ENCODE measurements at regions not wholly inside any gene's neighbourhood (a gene's known extent, or its start where the extent isn't known, plus 50 kb on each side); places are given as distances from the start of the nearest gene placed in this dataset.

DNA sequence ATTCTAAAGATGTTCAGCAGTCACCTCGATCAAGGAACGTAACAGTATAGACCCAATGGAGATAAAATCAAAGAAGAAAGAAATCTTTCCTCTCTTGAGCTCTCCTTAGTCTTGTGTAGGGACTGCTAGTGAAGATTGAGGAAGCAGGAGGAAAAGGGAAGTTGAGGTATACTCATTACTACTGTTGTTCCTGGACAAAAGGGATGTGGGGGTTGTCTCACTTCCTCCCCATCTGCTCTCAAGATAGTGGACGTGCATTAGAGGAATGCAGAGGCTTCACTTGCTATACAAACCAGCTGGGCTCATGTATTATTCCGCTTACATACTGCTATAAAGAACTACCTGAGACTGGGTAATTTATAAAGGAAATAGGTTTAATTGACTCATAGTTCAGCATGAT, 208.9 kb upstream of the ARHGEF9 start:
- DNase-seq (ENCODE audit: low spot score) = no peak

DNA sequence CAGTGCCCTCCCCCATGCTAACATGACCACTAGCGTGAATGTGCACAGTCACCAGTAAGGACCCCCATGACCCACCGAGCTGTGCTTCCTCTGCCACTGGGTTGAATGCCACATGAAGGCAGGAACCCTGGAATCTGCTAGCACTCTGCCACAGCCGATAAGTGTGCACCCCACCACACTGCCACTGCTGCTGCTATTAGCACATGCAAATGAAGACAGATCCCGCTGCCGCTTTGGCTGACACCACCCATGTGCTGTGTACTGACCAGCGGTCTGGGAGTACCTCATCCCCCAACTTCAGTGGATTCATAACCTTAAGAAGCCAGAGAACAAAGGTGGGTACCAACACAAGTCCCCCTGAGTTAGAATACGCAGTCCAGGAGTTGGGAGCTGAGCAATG, 200.9 kb upstream of the ARHGEF9 start:
- DNase-seq (ENCODE audit: low spot score) = no peak

DNA sequence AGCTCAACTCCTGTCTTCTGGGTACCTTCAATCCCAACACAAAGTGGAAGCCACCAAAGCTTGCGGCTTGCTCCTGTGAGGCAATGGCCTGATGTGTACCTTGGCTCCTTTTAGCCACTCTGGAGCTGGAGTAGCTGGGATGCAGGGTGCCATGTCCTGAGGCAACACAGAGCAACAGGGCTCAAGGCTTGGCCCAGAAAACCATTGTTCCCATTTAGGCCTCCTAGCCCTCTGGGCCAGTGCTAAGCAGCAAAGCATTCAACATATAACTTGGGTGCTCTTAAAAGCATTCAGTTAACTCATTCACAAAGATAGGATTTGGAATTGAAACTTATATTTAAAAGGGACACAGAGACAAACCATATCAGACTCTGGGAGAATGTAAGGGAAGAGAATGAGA, 194.5 kb upstream of the ARHGEF9 start:
- DNase-seq (ENCODE audit: low spot score) = no peak

DNA sequence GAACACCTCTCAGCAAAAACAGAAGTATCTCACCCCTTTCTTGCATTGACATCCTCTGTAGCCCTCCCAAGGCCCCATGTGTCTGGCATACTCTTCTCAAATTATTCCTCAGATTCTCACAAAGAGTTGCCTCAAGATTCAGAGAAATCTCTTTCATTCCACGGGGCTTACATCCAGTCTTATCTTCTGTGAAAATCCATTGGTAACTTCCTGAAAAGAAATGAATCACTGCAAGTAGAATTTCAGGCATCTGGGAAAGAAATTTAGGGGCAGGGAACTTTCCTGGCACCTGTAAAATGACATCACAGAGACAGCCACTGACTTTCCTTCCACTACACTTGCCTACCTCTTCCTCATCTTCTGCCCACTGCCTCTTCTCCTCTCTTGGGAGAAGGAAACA, 182.5 kb upstream of the ARHGEF9 start:
- no peak for DNase-seq (ENCODE audit: low spot score)

DNA sequence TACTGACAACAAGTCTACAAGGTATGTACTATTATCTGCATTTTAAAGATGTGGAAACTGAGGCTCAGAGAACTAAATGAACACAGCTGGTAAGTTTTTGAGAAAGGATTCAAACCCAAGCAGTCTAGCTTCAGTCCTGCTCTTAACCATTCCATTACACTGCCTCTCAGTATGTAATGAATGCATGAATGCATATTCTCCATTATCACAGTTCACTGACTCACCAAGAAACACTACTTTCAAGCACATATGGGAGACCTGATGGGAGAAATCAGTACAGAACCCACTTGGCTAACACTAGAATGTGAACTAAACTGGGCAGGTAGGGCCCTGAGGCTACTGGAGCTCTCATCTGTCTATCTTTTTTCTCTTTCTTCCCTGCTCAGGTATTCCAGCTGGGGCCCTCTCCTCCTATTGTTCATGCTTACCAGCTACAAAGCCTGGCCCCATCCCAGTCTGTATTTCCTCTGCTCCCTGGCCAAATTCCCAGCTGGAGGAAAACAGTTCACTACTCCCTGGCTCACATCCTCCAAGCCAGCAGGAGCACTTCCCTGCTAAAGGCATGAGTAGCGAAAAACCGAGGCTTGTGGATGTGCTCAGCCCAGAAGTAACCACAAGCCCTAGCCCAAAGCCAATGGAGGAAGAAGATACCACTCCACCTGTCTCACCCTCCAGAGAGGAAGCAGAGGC, 178.2 kb upstream of the ARHGEF9 start:
- no peak for DNase-seq (ENCODE audit: low spot score)

DNA sequence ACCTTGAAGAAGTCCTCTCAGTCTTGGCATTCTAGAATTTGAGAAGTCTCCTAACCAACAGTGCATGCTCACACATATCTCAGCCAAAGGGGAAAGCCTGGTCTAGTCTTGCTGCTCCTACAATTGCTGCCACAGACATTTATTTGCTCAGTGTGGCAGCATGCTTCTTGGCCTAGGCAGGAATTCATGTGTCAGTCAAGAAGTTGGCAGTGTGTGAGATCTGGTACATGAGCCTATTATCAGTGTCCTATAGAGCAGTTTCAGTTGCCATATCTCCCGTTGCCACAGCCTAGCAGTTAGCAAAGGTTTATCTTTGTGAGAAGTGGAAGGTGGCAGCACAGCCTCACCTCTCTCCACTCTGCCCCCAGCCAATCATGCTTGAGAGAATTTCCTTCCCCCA, 176.9 kb upstream of the ARHGEF9 start:
- no peak for DNase-seq (ENCODE audit: low spot score)

DNA sequence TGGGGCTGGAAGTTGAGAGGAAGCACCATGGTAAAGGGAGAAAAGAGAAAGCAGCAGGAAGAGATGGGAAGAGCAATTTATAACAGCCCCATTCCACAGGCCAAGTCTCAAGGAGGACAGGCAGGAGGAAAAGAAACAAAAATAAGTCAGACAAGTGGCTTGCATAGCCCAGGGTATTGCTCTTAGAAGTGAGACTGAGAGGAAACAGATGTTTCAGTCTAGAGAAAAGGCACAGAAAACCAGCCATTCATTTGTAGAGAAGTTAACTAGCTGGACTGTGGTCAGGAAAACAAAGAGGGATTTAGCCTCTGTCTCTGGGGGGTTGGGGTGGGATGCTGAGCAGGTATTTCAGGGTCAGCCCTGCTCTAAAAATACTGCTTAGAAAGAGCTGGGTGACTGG, 175.0 kb upstream of the ARHGEF9 start:
- no peak for DNase-seq (ENCODE audit: low spot score)

DNA sequence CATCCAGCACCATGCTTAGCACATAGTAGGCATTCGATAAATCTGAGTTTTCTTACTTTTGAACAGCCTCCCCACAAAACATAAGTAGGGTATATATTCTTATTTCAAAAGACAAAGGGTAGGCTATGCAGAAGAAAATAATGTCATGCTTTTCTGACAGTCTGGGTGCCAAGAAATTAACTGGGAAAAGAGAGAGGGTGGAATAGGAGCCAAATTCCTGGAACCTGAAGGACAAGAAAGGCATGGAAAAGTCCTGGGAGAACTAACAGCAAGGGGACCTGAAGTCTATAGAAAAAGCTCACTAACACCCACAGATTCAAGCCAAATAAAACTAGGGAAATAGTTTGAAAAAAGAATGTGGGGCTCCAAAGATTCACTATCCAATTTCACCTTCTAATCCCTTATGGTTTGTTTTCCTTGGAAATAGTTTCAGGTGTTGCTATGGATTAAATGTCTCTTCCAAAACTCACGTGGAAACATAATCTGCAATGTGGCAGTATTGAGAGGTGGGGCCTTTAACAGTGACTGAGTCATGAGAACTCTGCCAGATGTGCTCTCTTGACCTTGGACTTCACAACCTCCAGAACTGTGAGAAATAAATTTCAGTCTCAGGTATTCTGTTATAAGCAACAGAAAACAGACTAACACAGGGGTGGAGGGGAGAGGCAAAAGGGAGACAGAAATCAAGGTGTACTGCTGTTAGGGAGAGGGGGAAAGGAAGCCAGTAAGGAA, 173.3 kb upstream of the ARHGEF9 start:
- DNase-seq (ENCODE audit: low spot score) = no peak

DNA sequence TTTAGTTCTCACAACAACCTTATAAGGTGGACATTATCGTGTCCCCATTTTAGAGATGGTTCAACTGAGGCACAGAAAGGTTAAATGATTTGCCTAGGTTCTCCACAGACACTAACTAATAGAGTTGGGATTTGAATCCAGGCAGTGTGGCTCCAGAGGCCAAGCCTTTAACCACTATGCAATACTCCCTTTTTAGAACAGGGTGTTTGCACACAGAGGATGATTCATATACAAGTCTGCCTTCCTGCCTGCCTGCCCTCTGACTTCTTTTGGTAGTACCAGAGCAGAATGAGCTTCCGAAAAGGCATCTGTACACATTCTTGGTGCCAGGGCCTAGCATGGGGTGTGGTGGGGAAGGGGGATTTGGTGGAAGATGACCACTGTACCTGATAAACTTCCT, 150.8 kb upstream of the ARHGEF9 start:
- DNase-seq (ENCODE audit: low spot score) = no peak

DNA sequence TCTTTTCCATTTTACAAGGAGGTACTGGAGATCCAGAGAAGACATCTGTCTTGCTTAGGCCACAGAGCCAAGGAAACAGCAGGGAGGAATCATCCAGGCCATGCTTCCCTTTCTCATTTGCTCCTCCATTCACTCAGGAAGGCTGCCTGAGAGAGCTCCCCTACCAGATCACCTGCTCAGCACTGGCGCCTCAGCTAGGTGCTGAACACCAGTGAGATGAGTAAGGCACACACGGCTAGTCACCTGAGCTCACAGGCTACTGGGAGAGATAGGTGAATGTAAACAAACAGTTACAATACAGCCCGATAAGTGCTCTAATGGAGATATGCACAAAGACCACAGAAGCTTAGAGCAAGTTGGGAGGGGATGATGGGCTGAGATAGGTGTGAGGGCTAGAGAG, 149.8 kb upstream of the ARHGEF9 start:
- DNase-seq (ENCODE audit: low spot score) = no peak

DNA sequence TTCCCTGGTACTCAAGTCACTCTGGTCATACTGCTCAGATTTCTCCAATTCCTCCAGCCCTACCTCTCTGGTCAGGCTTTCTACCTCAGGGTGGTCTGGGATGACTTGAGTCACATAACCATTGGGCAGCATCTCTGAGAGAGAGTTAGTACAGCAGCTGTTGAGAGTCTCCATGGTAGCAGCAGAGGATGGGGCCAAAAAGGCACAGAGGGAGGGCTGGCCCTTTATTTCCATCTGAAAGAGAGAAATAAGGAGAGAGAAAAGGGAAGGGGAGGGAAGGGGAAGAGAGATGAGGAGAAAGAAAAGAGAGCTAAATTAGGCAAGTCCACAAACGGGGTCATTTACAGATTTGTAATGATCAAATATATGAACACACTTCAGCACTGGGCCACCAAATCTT, 149.1 kb upstream of the ARHGEF9 start:
- DNase-seq (ENCODE audit: low spot score) = no peak

DNA sequence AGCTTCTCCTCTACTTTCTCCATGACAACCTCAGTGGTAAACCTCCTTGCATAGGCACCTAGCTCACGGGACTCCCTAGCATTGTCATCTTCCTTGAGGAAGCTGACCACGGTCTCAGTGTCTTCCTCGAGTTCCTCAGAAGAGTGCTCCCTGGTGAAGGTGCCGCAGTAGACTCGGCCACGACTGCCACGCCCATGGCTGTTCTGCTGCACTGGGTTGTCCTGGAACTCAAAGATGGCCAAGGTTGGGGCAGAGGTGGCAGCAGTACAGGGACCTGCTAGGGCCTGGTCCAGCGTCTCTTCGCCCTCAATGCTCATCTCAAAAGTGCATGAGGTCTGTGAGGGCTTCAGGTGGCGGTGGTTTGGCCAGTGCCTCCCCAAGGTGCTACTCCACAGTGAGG, 147.9 kb upstream of the ARHGEF9 start:
- no peak for DNase-seq (ENCODE audit: low spot score)

DNA sequence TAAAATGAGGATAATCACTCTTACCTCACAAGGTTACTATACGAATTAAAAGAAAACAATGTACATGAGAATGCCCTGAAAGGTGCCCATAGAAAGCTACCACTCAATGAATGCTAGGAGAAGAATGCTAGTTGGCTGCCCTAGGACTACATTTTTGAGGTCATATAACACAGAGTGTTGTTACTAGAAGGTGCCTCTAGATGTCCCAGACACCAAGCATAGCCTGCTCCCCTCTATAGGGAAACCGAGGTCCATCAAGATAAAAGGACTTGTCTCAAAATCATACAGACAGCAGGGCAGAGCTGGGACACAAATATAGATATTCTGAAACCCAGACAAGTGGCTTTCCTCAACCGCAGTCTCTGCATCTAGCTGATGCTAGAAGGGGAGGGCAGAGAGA, 147.0 kb upstream of the ARHGEF9 start:
- DNase-seq (ENCODE audit: low spot score) = peak; percentile 1

DNA sequence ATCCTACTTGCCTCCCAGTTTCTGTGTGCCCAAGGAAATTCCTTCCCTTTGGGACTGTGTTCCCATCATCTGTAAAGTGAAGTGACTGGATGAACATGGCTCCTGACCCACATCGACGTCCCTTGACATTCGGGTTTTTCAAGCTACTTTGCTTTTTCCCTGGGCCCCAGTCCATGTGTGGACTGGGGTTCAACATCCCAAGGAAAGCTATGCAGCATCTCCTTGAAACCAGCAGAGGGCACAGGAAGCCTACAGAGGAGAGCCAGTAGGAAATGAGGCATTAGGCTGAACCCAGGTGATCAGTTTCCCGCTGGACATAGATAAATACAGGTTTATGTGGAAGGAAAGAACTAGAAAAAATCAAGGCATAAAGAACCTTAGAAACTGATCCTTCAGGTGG, 145.1 kb upstream of the ARHGEF9 start:
- DNase-seq (ENCODE audit: low spot score) = no peak

DNA sequence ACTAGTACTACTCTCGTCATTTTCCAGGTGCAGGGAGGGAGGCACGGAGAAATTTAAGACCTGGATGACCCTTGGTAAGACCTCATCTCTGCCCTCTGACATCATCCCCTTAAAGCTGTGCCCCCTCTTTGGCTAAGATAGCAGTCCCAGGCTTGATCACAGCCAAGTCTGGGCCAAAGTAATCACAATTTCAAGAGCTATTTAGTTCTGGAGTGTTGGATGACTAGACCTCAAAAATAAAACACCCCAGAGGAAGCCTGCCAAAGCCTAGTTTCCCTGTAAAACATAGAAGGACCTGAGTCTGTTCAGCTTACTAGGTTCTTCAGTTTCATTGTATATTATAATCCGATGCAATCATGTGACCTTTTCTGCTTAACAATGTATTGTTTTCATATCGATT, 144.6 kb upstream of the ARHGEF9 start:
- DNase-seq (ENCODE audit: low spot score) = no peak

DNA sequence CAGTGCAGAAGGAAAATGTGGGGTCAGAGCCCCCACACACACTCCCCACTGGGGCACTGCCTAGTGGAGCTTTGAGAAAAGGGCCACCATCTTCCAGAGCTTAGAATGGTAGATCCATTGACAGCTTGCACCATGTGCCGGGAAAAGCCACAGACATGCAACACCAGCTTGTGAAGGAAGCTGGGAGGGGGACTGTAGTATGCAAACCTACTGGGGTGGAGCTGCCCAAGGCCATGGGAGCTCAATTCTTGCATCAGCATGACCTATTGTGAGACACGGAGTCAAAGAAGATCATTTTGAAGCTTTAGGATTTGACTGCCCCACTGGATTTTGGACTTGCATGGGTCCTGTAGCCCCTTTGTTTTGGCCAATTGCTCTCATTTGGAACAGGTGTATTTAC, 142.8 kb upstream of the ARHGEF9 start:
- no peak for DNase-seq (ENCODE audit: low spot score)

DNA sequence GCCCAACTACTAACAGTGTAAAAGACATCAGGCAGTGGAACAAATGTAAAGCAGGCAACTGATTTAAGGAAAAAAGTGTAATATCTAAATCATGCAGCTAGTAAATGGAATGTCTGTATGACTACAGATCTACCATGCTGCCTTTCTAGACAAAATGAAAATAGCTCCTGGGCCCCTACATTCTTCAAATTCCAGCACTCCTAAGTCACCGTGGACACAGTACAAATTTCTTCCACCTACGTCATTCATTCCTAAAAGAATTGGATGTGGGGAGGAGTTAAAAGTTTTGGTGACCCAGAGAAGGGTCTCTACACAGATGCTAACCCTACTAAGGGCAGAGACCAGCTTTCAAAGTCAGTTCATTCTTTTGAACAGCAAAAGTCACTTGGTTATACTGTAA, 137.2 kb upstream of the ARHGEF9 start:
- DNase-seq (ENCODE audit: low spot score) = no peak

DNA sequence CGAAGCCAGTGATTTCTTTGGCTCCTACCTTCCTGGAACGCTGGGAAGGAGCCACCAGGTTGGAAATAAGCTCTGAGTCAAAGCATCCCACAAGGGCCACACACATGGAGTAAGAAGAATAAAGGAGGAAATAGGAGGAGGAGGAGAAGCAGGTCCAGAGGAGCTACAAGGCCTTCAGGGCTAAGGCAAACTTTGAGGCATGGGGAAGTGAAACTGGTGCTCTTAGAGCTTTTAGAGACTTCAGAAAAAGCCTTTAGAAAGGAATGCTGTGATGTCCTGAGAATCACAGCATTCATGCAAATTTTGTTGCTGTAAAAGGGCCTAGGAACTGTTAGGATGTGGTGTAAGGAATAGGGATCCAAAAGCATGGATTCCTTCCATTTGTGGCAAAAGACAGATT, 135.9 kb upstream of the ARHGEF9 start:
- DNase-seq (ENCODE audit: low spot score) = peak; percentile 3

DNA sequence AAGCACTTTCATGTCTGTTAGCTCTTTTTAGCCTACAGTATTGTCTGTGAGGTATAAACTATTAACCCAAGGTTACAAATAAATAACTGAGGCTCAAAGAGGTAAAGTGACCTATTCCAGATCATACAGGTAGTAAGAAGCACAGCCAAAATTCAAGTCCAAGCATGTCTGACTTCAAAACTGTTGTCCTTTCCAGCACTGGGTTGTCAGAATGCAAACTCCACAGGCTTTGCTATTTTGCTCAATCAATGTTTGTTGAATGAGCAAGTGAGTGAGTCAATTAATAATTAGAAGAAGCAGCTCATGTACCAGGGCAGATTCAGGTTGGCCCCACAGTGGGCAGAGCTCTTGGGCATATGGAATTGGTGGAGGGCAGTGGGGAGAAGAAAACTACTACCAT, 134.1 kb upstream of the ARHGEF9 start:
- no peak for DNase-seq (ENCODE audit: low spot score)

DNA sequence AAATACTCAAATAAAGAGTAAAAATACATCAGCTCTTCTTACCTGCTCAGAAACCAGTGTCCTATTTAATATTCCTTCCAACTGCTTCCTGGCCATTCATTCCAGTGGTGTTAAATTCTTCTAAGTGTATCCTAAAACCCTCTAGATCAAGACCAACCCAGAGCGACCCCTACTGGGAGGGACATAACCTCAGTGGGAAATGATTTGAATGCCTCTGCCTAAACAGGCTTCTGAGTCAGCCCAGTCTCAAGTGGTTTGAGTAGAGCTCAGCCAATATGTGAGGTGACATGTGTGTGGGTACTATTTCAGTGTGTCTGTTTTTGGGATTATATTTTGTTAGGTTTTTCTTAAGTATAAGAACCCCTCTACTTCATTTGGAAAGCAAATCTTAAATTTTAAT, 133.6 kb upstream of the ARHGEF9 start:
- DNase-seq (ENCODE audit: low spot score) = peak; percentile 5

DNA sequence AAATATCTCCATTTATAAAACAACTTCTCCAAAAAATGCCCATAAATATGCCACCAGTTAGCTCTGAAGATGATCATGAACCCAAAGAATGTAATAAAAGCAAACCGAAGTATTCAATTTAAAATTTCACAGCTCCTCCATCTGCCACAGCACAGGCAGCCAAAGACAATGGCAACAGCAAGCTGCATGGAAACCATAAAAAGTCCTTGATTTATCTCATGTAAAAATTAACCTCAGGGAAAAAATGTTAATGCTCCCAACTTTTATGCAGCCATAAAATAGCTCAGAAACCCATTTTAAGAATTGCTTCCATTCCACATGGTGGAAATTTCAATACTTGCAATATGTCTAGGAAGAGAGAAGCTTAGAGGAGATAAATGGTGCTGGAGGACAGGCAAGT, 132.3 kb upstream of the ARHGEF9 start:
- no peak for DNase-seq (ENCODE audit: low spot score)

DNA sequence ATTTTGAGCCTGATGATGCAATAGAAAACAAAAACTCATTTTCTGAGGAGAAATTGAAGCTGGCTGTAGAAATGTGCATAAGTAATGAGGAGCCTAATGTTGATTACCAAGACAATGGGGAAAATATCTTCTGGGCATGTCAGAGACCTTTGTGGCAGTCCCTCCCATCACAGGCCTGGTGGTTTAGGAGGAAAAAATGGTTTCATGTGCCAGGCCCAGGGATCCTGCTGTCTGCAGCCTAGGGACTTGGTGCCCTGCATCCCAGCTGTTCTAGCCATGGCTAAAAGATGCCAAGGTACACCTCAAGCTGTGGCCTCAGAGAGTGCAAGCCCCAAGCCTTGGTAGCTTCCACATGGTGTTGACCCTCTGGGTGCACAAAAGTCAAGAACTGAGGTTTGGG, 128.7 kb upstream of the ARHGEF9 start:
- no peak for DNase-seq (ENCODE audit: low spot score)

DNA sequence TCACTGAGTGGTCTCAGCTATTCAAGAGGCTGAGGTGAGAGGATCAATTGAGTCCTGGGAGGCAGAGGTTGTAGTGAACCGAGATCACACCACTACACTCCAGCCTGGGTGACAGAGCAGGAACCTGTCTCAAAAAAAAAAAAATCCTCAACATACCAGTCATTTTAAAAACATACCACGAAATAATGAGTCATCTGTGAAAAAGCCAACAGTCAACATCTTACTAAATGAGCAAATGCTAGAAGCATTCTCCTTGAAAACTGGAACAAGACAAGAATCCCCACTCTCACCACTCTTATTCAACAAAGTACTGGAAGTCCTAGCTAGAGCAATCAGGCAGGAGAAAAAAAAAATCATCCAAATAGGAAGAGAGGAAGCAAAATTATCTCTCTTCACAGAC, 104.0 kb upstream of the ARHGEF9 start:
- no peak for DNase-seq (ENCODE audit: low spot score)

Measured in NAMALWA (cell line).